ENCODE measurements at regions not wholly inside any gene's neighbourhood (a gene's known extent, or its start where the extent isn't known, plus 50 kb on each side); places are given as distances from the start of the nearest gene placed in this dataset.

DNA sequence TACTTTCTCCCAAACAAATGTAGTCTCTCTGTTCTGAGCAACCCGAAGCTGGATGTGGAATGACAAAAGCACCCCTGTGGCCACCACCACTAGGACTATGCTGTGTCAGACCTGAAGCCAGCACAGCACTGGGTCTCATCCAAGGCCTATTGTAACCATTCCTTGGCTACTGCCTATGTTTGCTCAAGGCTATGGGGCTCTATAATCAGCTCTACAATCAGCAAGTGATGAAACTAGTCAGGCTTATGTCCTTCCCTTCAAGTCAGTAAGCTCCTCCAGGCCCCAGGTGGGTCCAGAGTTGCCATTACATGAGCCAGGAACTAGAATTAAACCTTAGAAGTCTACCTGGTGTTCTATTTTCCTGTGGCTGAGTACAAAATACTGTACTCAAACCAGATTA lies 370.2 kb downstream of the TBX15 start:
- DNase-seq (ENCODE audit: low read depth): no peak
- no peak overlapping the region for H3K4me3 ChIP-seq (ENCODE audit: control insufficient read depth, low read depth, low read length)
- TF ChIP-seq, protein P1, sequence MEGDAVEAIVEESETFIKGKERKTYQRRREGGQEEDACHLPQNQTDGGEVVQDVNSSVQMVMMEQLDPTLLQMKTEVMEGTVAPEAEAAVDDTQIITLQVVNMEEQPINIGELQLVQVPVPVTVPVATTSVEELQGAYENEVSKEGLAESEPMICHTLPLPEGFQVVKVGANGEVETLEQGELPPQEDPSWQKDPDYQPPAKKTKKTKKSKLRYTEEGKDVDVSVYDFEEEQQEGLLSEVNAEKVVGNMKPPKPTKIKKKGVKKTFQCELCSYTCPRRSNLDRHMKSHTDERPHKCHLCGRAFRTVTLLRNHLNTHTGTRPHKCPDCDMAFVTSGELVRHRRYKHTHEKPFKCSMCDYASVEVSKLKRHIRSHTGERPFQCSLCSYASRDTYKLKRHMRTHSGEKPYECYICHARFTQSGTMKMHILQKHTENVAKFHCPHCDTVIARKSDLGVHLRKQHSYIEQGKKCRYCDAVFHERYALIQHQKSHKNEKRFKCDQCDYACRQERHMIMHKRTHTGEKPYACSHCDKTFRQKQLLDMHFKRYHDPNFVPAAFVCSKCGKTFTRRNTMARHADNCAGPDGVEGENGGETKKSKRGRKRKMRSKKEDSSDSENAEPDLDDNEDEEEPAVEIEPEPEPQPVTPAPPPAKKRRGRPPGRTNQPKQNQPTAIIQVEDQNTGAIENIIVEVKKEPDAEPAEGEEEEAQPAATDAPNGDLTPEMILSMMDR (conservative IDR thresholded peaks at IDR 0.05; ENCODE audit: control insufficient read depth, insufficient read depth, low read depth, low read length): no peak

DNA sequence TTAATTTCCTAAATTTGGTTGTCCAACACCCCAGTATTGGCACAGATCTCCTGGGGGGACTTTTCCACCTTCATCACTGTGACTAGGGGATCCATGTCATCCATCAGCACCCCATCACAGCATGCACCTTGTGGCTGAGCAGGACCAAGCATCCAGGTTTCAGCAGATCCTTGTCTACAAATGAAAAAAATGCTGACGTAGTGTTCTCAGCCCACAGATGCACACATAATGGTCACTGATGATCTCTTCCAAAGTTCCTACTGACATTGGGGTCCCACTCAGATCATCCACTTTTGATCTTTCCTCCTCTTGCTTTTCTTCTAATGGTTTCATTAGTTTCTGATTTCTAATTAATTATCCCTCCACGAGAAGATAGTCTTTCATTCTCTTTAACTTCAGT lies 373.1 kb downstream of the TBX15 start:
- no peak overlapping the region for H3K4me3 ChIP-seq (ENCODE audit: control insufficient read depth, low read depth, low read length)
- no peak for DNase-seq (ENCODE audit: low read depth)
- TF ChIP-seq, protein P1 (conservative IDR thresholded peaks at IDR 0.05; ENCODE audit: control insufficient read depth, insufficient read depth, low read depth, low read length): no peak

DNA sequence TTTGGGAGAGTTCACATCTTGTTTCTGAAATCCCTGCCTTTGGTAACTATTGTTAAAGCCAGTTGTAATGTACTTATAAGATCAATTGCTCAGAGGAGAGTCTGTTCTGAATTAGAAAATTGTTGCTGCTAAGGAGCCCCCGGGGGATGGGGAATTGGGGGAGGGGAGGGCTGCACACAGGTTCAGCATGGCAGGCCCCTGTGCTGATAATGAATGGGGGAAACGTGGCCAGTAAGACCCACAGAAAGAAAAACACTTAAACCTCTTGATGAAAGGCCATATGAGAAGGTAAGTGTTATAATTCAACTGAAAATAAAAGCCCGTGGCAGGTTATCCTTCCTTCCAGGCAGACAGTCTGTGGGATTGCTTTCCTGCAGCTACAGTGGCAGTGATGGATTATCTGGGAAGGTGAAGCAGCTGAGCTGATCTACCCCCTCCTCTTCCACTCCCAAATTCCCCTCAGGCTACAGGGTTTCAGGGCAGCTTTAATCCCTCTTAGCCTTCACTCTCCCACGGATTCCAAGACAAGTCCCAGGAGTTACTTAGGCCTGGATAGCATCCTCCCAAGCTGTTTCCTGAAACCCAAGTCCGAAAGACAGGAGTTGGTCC lies 398.8 kb downstream of the TBX15 start:
- TF ChIP-seq, protein P1 (conservative IDR thresholded peaks at IDR 0.05; ENCODE audit: control insufficient read depth, insufficient read depth, low read depth, low read length): no peak
- H3K4me3 ChIP-seq (ENCODE audit: control insufficient read depth, low read depth, low read length): no peak overlapping the region
- no peak for DNase-seq (ENCODE audit: low read depth)

DNA sequence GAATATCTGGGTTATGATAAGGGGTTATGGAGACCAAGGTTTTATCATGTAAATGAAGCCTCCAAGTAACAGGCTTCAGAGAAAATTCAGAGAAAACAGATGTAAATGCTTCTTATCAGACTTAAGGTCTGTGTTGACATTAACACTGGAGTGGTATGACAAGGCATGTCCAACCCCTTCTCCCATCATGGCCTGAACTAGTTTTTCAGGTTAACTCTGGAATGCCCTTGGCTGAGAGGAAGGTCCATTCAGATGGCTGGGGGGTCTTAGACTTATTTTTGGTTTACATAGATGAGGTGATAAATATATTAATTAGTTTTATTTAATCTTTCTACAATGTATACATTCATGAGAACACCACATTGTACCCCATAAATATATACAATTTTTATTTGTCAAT lies 399.6 kb downstream of the TBX15 start:
- no peak overlapping the region for H3K4me3 ChIP-seq (ENCODE audit: control insufficient read depth, low read depth, low read length)
- TF ChIP-seq, protein P1 (conservative IDR thresholded peaks at IDR 0.05; ENCODE audit: control insufficient read depth, insufficient read depth, low read depth, low read length): no peak
- no peak for DNase-seq (ENCODE audit: low read depth)

DNA sequence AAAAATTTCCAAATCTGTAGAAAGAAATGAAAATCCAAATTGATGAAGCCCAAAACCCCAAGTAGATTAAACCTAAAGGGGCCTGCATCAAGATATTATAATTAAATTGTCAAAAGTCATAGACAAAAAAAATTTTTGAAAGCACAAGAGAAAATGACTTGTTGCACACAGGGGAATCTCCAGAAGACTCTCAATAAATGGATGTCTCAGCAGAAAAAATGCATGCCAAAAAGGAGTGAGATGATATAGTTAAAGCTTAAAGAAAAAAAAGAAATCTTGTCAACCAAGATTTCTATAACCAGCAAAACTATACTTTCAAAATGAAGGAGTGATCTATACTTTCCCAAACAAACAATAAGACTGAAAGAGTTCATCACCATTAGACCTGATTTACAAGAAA lies 393.2 kb upstream of the SPAG17 start:
- DNase-seq (ENCODE audit: low read depth): no peak
- H3K4me3 ChIP-seq (ENCODE audit: control insufficient read depth, low read depth, low read length): no peak overlapping the region
- TF ChIP-seq, protein P1 (conservative IDR thresholded peaks at IDR 0.05; ENCODE audit: control insufficient read depth, insufficient read depth, low read depth, low read length): no peak

DNA sequence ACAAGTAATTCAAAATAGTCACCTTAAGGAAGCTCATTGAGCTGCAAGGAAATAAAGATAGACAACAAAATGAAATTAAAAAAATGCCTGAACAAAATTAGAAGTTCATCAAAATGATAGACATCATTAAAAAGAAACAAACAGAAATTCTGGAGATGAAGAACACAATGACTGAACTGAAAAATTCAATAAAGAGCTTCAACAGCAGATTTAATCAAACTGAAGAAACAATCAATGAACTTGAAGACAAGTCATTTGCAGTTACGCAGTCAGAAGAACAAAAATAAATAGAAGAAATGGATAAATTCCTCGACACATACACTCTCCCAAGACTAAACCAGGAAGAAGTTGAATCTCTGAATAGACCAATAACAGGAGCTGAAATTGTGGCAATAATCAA lies 390.0 kb upstream of the SPAG17 start:
- no peak overlapping the region for H3K4me3 ChIP-seq (ENCODE audit: control insufficient read depth, low read depth, low read length)
- TF ChIP-seq, protein P1 (conservative IDR thresholded peaks at IDR 0.05; ENCODE audit: control insufficient read depth, insufficient read depth, low read depth, low read length): no peak
- DNase-seq (ENCODE audit: low read depth): no peak
